Psoas muscle (tissue), 7 donors: ENCODE measurements at regions not wholly inside any gene's neighbourhood (a gene's known extent, or its start where the extent isn't known, plus 50 kb on each side); places are given as distances from the start of the nearest gene placed in this dataset.

Experiments used
- ATAC-seq, 4 donors: fragments of 200-7000 bp; cut with Tn5 transposase; one replicate each; pipeline ENCODE4 v1.9.1; 2020; ENCODE audit warnings: moderate library complexity in 3 of 4, mild to moderate bottlenecking in 2 of 4
- DNase-seq, 2 donors: peaks; one replicate each; pipeline ENCODE4 v3.0.0-alpha.2; 2020
- H3K27ac ChIP-seq: fragments of 200-600 bp; one replicate; pipeline ENCODE4 v1.8.0; 2022
- H3K27me3 ChIP-seq, 3 donors: fragments of 200-600 bp in 1 of 3; one replicate each; pipeline versions ENCODE4 v1.6.1 to v1.8.0; 2013 to 2022; ENCODE audit warnings: low read length in 2 of 3, mild to moderate bottlenecking in 2 of 3, moderate library complexity in 1 of 3; ENCODE audit not compliant: insufficient read depth in 3 of 3
- H3K36me3 ChIP-seq, 2 donors: fragments of 200-600 bp in 1 of 2; one replicate each; pipeline versions ENCODE4 v1.6.1 to v1.8.0; 2013 to 2022; ENCODE audit warnings: low read depth in 1 of 2, mild to moderate bottlenecking in 1 of 2, moderate library complexity in 1 of 2; ENCODE audit not compliant: insufficient read depth in 1 of 2
- H3K4me1 ChIP-seq: fragments of 200-600 bp; one replicate; pipeline ENCODE4 v1.8.0; 2022
- H3K4me3 ChIP-seq: fragments of 200-600 bp; one replicate; pipeline ENCODE4 v1.8.0; 2022; ENCODE audit warnings: mild to moderate bottlenecking
- H3K9me3 ChIP-seq: fragments of 200-600 bp; one replicate; pipeline ENCODE4 v1.8.0; 2022
- CTCF ChIP-seq: fragments of 200-600 bp; IDR thresholded peaks from one replicate; pipeline ENCODE4 v1.8.0; 2022; ENCODE audit warnings: antibody characterized with exemption
- WGBS, 3 donors: extraction: QIAGEN DNeasy Blood & Tissue Kit; methylation state at CpG; one replicate each; pipeline versions ENCODE4 v1.1.6 to v1.1.7; 2013; 5-methylcytosine and 5-hydroxymethylcytosine counted together
- intact Hi-C, 2 donors: fragments of 100-400 bp; cut with DNase I; formaldehyde crosslinking; loops; one replicate each; pipeline versions ENCODE4 v1.11.0 to v1.14.2; 2022
- donor health status: healthy with polysubstance abuse.
- donor health status: DM: no; HTN: no; CAD: no; lungs with moderate emphysema.
- donor health status: Bipolar disorder and iron deficiency.
- donor health status: healthy.
- donor health status: DM: yes; HTN: yes; CAD: no.
- donor health status: DM: no; HTN: no; CAD: no.
- donor health status: DM: yes; HTN: yes; CAD: no.

GRCh38 chr12:132413931-132414588 is 75.9 kb upstream of the FBRSL1 start:
- Histone ChIP-seq H3K4me3 (no peak overlapping the region), H3K36me3 (no peaks in the 10 kb centered on the region), H3K27me3 (peaks cover 0 to 57% (median 8%) of the 10 kb centered on the region in 3 donors), H3K27ac (no peak overlapping the region), H3K4me1 (no peaks in the 10 kb centered on the region), H3K9me3 (no peaks in the 10 kb centered on the region)
- peak; percentile 31 for TF ChIP-seq CTCF
- no peak for ATAC-seq
- DNase-seq: no peak
- intact Hi-C loops: loop anchor here (2.0 kb wide), 2 partner anchors 107 to 227 kb away; no protein-coding TSS in a partner anchor
- 27 to 32% (median 29%) methylated on average over 29 to 36 of the region's 36 CpGs for WGBS, 3 donors

GRCh38 chr12:132411457-132411856 is 78.5 kb upstream of the FBRSL1 start:
- ATAC-seq (no peak), DNase-seq (no peak)
- WGBS, 3 donors: 78 to 86% (median 83%) methylated on average over 7 of the region's 7 CpGs
- Histone ChIP-seq H3K27me3 (peaks cover 0 to 51% (median 13%) of the 10 kb centered on the region in 3 donors), H3K9me3 (no peaks in the 10 kb centered on the region), H3K27ac (no peak overlapping the region), H3K36me3 (no peaks in the 10 kb centered on the region), H3K4me1 (no peaks in the 10 kb centered on the region), H3K4me3 (no peak overlapping the region)
- TF ChIP-seq CTCF: no peak
- intact Hi-C loops: no loop called here

- Histone ChIP-seq H3K27ac (no peak overlapping the region), H3K9me3 (no peaks in the 10 kb centered on the region), H3K27me3 (peaks cover 0 to 50% (median 15%) of the 10 kb centered on the region in 3 donors), H3K36me3 (no peaks in the 10 kb centered on the region), H3K4me3 (no peak overlapping the region), H3K4me1 (no peaks in the 10 kb centered on the region)
- no peak for TF ChIP-seq CTCF
- no peak for DNase-seq
- intact Hi-C loops: no loop called here
- no peak for ATAC-seq
- WGBS, 3 donors: 74 to 84% (median 79%) methylated on average over 14 of the region's 14 CpGs
Measured at GRCh38 chr12:132410849-132411248, 79.1 kb upstream of the FBRSL1 start.

- H3K27ac ChIP-seq: no peak overlapping the region
- no peak for DNase-seq
- no peak for ATAC-seq
- H3K4me3 ChIP-seq: no peak overlapping the region
- no peaks in the 10 kb centered on the region for H3K36me3 ChIP-seq
- H3K4me1 ChIP-seq: no peaks in the 10 kb centered on the region
- no peaks in the 10 kb centered on the region for H3K9me3 ChIP-seq
- intact Hi-C loops: no loop called here
- no peak for TF ChIP-seq CTCF
- peaks cover 0 to 50% (median 15%) of the 10 kb centered on the region in 3 donors for H3K27me3 ChIP-seq
- WGBS, 3 donors: 66 to 81% (median 75%) methylated on average over 15 to 18 of the region's 18 CpGs
Measured at GRCh38 chr12:132410296-132410625, 79.7 kb upstream of the FBRSL1 start.
